HG03095 (cell line): ENCODE measurements at regions not wholly inside any gene's neighbourhood (a gene's known extent, or its start where the extent isn't known, plus 50 kb on each side); places are given as distances from the start of the nearest gene placed in this dataset.

Source experiments
- ATAC-seq: cut with Tn5 transposase; IDR thresholded peaks from one replicate; pipeline ENCODE4 v1.9.1; 2021; ENCODE audit warnings: moderate library complexity; ENCODE audit not compliant: unreplicated experiment

- ATAC-seq: no peak
These were observed 259.2 kb downstream of the TOMM20 start for GRCh38 chr1:234869182-234870019.

- no peak for ATAC-seq
These were observed 258.5 kb upstream of the IRF2BP2 start for GRCh38 chr1:234868296-234869147.

- no peak for ATAC-seq
These were observed 256.3 kb upstream of the IRF2BP2 start for GRCh38 chr1:234866007-234866866.

GRCh38 chr1:234865171-234866006 lies 255.4 kb upstream of the IRF2BP2 start:
- no peak for ATAC-seq

- ATAC-seq: no peak
These were observed 254.1 kb upstream of the IRF2BP2 start for GRCh38 chr1:234864116-234864515.

- ATAC-seq: no peak
These were observed 253.6 kb upstream of the IRF2BP2 start for GRCh38 chr1:234863551-234863971.

- ATAC-seq: no peak
These were observed 253.1 kb upstream of the IRF2BP2 start for GRCh38 chr1:234862944-234863515.

- no peak for ATAC-seq
These were observed 252.5 kb upstream of the IRF2BP2 start for GRCh38 chr1:234862360-234862943.

- no peak for ATAC-seq
These were observed 251.8 kb upstream of the IRF2BP2 start for GRCh38 chr1:234861761-234862160.

- ATAC-seq: no peak
These were observed 251.1 kb upstream of the IRF2BP2 start for GRCh38 chr1:234861024-234861620.

GRCh38 chr1:234858722-234859121 lies 248.7 kb upstream of the IRF2BP2 start:
- no peak for ATAC-seq

- ATAC-seq: no peak
These were observed 246.9 kb upstream of the IRF2BP2 start for GRCh38 chr1:234856845-234857245.

GRCh38 chr1:234855851-234856250 lies 245.9 kb upstream of the IRF2BP2 start:
- ATAC-seq: no peak

- ATAC-seq: no peak
These were observed 244.7 kb upstream of the IRF2BP2 start for GRCh38 chr1:234854645-234855039.

- ATAC-seq: no peak
These were observed 244.1 kb upstream of the IRF2BP2 start for GRCh38 chr1:234853906-234854644.

GRCh38 chr1:234852659-234853058 lies 242.7 kb upstream of the IRF2BP2 start:
- ATAC-seq: no peak

- ATAC-seq: peak; percentile 58
These were observed 241.8 kb upstream of the IRF2BP2 start for GRCh38 chr1:234851450-234852438.
